ENCODE measurements at regions not wholly inside any gene's neighbourhood (a gene's known extent, or its start where the extent isn't known, plus 50 kb on each side); places are given as distances from the start of the nearest gene placed in this dataset.

- in situ Hi-C loops (cut with MboI; ENCODE audit: low sequenced_read_pairs): no loop called here
- intact Hi-C loops (cut with micrococcal nuclease): no loop called here
- Histone ChIP-seq H3K4ac (ENCODE audit: low read depth, low read length) (no peak overlapping the region), H3K18ac (ENCODE audit: low read depth, low read length) (no peak overlapping the region), H2BK5ac (ENCODE audit: low read depth, low read length, poor library complexity, severe bottlenecking) (no peak overlapping the region), H2BK120ac (ENCODE audit: low read depth, low read length) (no peak overlapping the region), H3K4me1 (ENCODE audit: control insufficient read depth, insufficient read depth, low read length) (no peaks in the 10 kb centered on the region), H3K14ac (replicated peaks; ENCODE audit: low read depth, low read length) (no peak overlapping the region), H3K36me3 (ENCODE audit: control insufficient read depth, insufficient read depth, low read length) (no peaks in the 10 kb centered on the region), H2AK5ac (ENCODE audit: low read depth, low read length) (no peak overlapping the region), H3K9ac (ENCODE audit: low read depth, low read length) (no peak overlapping the region), H2BK15ac (ENCODE audit: low read depth, low read length) (no peak overlapping the region), H3K4me2 (ENCODE audit: low read depth, low read length) (no peak overlapping the region), H3K9me1 (ENCODE audit: insufficient read depth, low read length) (no peaks in the 10 kb centered on the region), H3K9me3 (ENCODE audit: control insufficient read depth, insufficient read depth, low read length) (peaks cover 15% of the 10 kb centered on the region), H3K27me3 (ENCODE audit: control insufficient read depth, insufficient read depth, low read length) (no peaks in the 10 kb centered on the region), H4K8ac (ENCODE audit: low read depth in 2 of 2, low read length in 2 of 2) (no peak overlapping the region), H4K20me1 (ENCODE audit: insufficient read depth, low read length) (no peaks in the 10 kb centered on the region), H3K23ac (ENCODE audit: low read depth, low read length) (no peak overlapping the region), H2AK9ac (replicated peaks; ENCODE audit: low read depth, low read length, poor library complexity) (no peak overlapping the region), H2BK20ac (ENCODE audit: low read depth, low read length) (no peak overlapping the region), H3K56ac (ENCODE audit: extremely low read depth, insufficient read depth, low read length) (no peak overlapping the region), H3K27ac (ENCODE audit: insufficient read depth, low read length) (no peak overlapping the region), H3K4me3 (ENCODE audit: insufficient read depth, low read depth, low read length) (no peak overlapping the region), H4K91ac (ENCODE audit: insufficient read depth, low read depth, low read length) (no peak overlapping the region), H4K5ac (ENCODE audit: low read depth, low read length) (no peak overlapping the region), H3K79me1 (ENCODE audit: low read depth in 1 of 2, low read length in 2 of 2) (no peaks in the 10 kb centered on the region), H2AFZ (replicated peaks; ENCODE audit: low read length, poor library complexity) (no peak overlapping the region)
- no CpG with 5 or more reads among the region's 2 CpGs for WGBS, 2 experiments (ENCODE audit: extremely low coverage in 2 of 2, insufficient read length in 1 of 2)
- DNase-seq (no peak), ATAC-seq (ENCODE audit: low read depth) (no peak)
- no TSS peak for BruUV-seq (replicated peaks)
- ChIA-PET POLR2A (ENCODE audit: unreplicated experiment) (no interaction called here), CTCF (no interaction called here)
- no peak for TF ChIP-seq MAZ (IDR thresholded peaks at IDR 0.05; ENCODE audit: borderline replicate concordance, low read depth, low read length)
- TF ChIP-seq FOS (IDR thresholded peaks at IDR 0.05; ENCODE audit: low read depth, low read length): no peak
- no peak for TF ChIP-seq RFX5 (IDR thresholded peaks at IDR 0.05; ENCODE audit: low read depth, low read length)
- TF ChIP-seq RAD21 (IDR thresholded peaks at IDR 0.05; ENCODE audit: low read length): no peak
- TF ChIP-seq NFE2L2 (IDR thresholded peaks at IDR 0.05; ENCODE audit: low read depth, low read length): no peak
- TF ChIP-seq POLR2A (IDR thresholded peaks at IDR 0.05; ENCODE audit: low read depth, low read length): no peak
- no peak for TF ChIP-seq CEBPB (IDR thresholded peaks at IDR 0.05; ENCODE audit: low read depth, low read length)
- no peak for TF ChIP-seq ELK1 (IDR thresholded peaks at IDR 0.05; ENCODE audit: borderline replicate concordance, low read depth, low read length)
- dilution Hi-C loops (cut with HindIII; ENCODE audit: low sequenced_read_pairs, unreplicated experiment): no loop called here
These were observed 567.0 kb upstream of the RGMA start for GRCh38 chr15:93656041-93656440.
